ENCODE measurements at regions not wholly inside any gene's neighbourhood (a gene's known extent, or its start where the extent isn't known, plus 50 kb on each side); places are given as distances from the start of the nearest gene placed in this dataset.

GRCh38 chr1:163436140-163436812 is 114.5 kb downstream of the NUF2 start:
- Histone ChIP-seq H3T11ph (ENCODE audit: low read length) (no peak overlapping the region), H3K27ac (ENCODE audit: insufficient read length, low read depth, low read length) (no peak overlapping the region), H2BK5ac (ENCODE audit: insufficient read length, low read length) (no peak overlapping the region), H3K9ac (ENCODE audit: extremely low read depth, insufficient read length, low read length) (no peak overlapping the region), H3K4ac (ENCODE audit: low read depth, low read length) (no peak overlapping the region), H3K23me2 (ENCODE audit: insufficient read length, low read depth, low read length, poor library complexity, severe bottlenecking) (no peaks in the 10 kb centered on the region), H4K20me1 (ENCODE audit: control insufficient read depth, insufficient read depth, insufficient read length) (no peaks in the 10 kb centered on the region), H3K56ac (ENCODE audit: insufficient read length, low read depth, low read length) (no peak overlapping the region), H2BK120ac (ENCODE audit: low read depth, low read length, poor library complexity, severe bottlenecking) (no peak overlapping the region), H3K4me1 (ENCODE audit: insufficient read depth, low read length) (no peaks in the 10 kb centered on the region), H3K79me2 (ENCODE audit: insufficient read depth, low read length) (no peaks in the 10 kb centered on the region), H3K27me3 (ENCODE audit: insufficient read depth, low read length) (no peaks in the 10 kb centered on the region), H2BK15ac (ENCODE audit: low read depth, low read length) (no peak overlapping the region), H2BK12ac (ENCODE audit: insufficient read length, low read depth, low read length) (no peak overlapping the region), H4K8ac (replicated peaks; ENCODE audit: insufficient read length, low read depth, low read length) (no peak overlapping the region), H3K18ac (ENCODE audit: insufficient read length, low read depth, low read length) (no peak overlapping the region), H4K5ac (ENCODE audit: insufficient read length, low read depth, low read length) (no peak overlapping the region), H4K91ac (ENCODE audit: insufficient read length, low read depth, low read length) (no peak overlapping the region), H2BK20ac (ENCODE audit: low read depth, low read length, poor library complexity, severe bottlenecking) (no peak overlapping the region), H3K9me3 (ENCODE audit: control insufficient read depth, low read depth, low read length) (no peaks in the 10 kb centered on the region), H3K4me2 (ENCODE audit: insufficient read depth, insufficient read length, low read length) (no peak overlapping the region), H2AK5ac (ENCODE audit: insufficient read length, low read length) (no peak overlapping the region), H3K79me1 (ENCODE audit: insufficient read depth, low read depth, low read length, poor library complexity, severe bottlenecking) (no peaks in the 10 kb centered on the region), H3K14ac (ENCODE audit: insufficient read depth, low read length) (no peak overlapping the region), H3K23ac (ENCODE audit: insufficient read length, low read depth, low read length) (no peak overlapping the region), H2AFZ (ENCODE audit: low read length) (no peak overlapping the region)
- no CpG with 5 or more reads among the region's 6 CpGs for WGBS (ENCODE audit: extremely low coverage, insufficient read length, low lambda C conversion rate)
- no peak for DNase-seq
- peaks cover 0 to 8% (median 5%) of the 10 kb centered on the region in 3 experiments; a peak in 5 of 7 replicates for H3K36me3 Mint-ChIP-seq (ENCODE audit: insufficient read depth in 1 of 3, low read depth in 3 of 3)
- peaks cover 7 to 17% of the 10 kb centered on the region in 2 experiments for H3K4me1 Mint-ChIP-seq
- H3K27me3 Mint-ChIP-seq (ENCODE audit: low read depth) = no peaks in the 10 kb centered on the region
- H3K4me3 Mint-ChIP-seq = no peak overlapping the region
- peaks cover 11 to 12% of the 10 kb centered on the region in 2 experiments for H3K9me3 Mint-ChIP-seq
- no peak overlapping the region for H3K27ac Mint-ChIP-seq
- no peak for TF ChIP-seq CTCF (conservative IDR thresholded peaks at IDR 0.05)
